K562 (cell line): ENCODE measurements at regions not wholly inside any gene's neighbourhood (a gene's known extent, or its start where the extent isn't known, plus 50 kb on each side); places are given as distances from the start of the nearest gene placed in this dataset.

Source experiments
- ATAC-seq: fragments of 200-7000 bp; cut with Tn5 transposase; 3 replicates; pipeline ENCODE4 v1.9.1; 2020; ENCODE audit warnings: moderate library complexity
- BruUV-seq: library from RNA; stranded (reverse); fragments of 400-500 nt; replicated peaks from 2 replicates; lab custom pipeline; 2021; lab: Mats Ljungman, UMichigan
- CTCF ChIA-PET: fragments of 300-600 bp; formaldehyde crosslinking; extraction: SDS; loops from one replicate; lab custom pipeline; 2021; ENCODE audit warnings: low intra/inter-chr PET ratio; lab: Yijun Ruan, JAX
- POLR2A ChIA-PET: fragments of 300-600, 350-650 bp; sonication (Branson Sonifier 250); formaldehyde crosslinking; extraction: SDS; loops from one replicate; lab custom pipeline; 2021; ENCODE audit warnings: antibody characterized with exemption, inconsistent platforms; lab: Yijun Ruan, JAX
- DNase-seq, 4 experiments: peaks; one replicate each; pipeline versions ENCODE4 v3.0.0 to v3.0.0-alpha.2; 2011 to 2018; ENCODE audit warnings: low spot score in 3 of 4, mixed read lengths in 3 of 4; ENCODE audit errors: extremely low read depth in 1 of 4
- FAIRE-seq: peaks from 2 replicates; lab custom pipeline; 2011; peaks lifted over from hg19 to GRCh38; lab: Jason Lieb, UNC
- H2AFZ ChIP-seq: 2 replicates; pipeline ENCODE4 v1.6.0; 2011; ENCODE audit warnings: low read depth, low read length, control low read depth, inconsistent platforms
- H3K27ac ChIP-seq: fragments of 200-600 bp; 3 replicates; pipeline ENCODE4 v1.8.0; 2011; ENCODE audit warnings: low read depth, mild to moderate bottlenecking, control low read depth, inconsistent platforms, low read length, moderate library complexity, mixed read lengths; ENCODE audit errors: extremely low read depth
- H3K27me3 ChIP-seq, 2 experiments: fragments of 300-600 bp in 1 of 2; 2 replicates in 1 of 2; 3 replicates in 1 of 2; pipeline versions ENCODE4 v1.6.0 to v1.8.0; 2011; ENCODE audit warnings: inconsistent platforms in 2 of 2, low read length in 2 of 2, mild to moderate bottlenecking in 1 of 2, mixed read lengths in 1 of 2, moderate library complexity in 1 of 2; ENCODE audit not compliant: control insufficient read depth in 2 of 2, insufficient read depth in 2 of 2
- H3K36me3 ChIP-seq: fragments of 300-600 bp; 3 replicates; pipeline ENCODE4 v1.8.0; 2011; ENCODE audit warnings: mild to moderate bottlenecking, low read length, inconsistent platforms; ENCODE audit not compliant: control insufficient read depth, insufficient read depth
- H3K4me1 ChIP-seq, 2 experiments: fragments of 200-600 bp in 1 of 2; replicated peaks in 1 of 2; 2 replicates in 1 of 2; 3 replicates in 1 of 2; pipeline versions ENCODE4 v1.5.1 to v1.8.0; 2011; ENCODE audit warnings: inconsistent platforms in 2 of 2, low read length in 2 of 2, mild to moderate bottlenecking in 1 of 2, mixed read lengths in 1 of 2, moderate library complexity in 1 of 2; ENCODE audit not compliant: control insufficient read depth in 2 of 2, insufficient read depth in 2 of 2
- H3K4me2 ChIP-seq: 2 replicates; pipeline ENCODE4 v1.6.1; 2011; ENCODE audit warnings: low read length, control low read depth, inconsistent platforms, mixed read lengths; ENCODE audit not compliant: insufficient read depth
- H3K4me3 ChIP-seq: fragments of 200-600 bp; sonication (generic), shearing (Covaris generic); 2 replicates; pipeline ENCODE4 v1.5.1; 2016; ENCODE audit warnings: control low read depth, inconsistent platforms
- H3K79me2 ChIP-seq: fragments of 200-600 bp; 3 replicates; pipeline ENCODE4 v1.8.0; 2011; ENCODE audit warnings: low read length, inconsistent platforms; ENCODE audit not compliant: control insufficient read depth, insufficient read depth
- H3K9ac ChIP-seq, 2 experiments: 2 replicates each; pipeline versions ENCODE4 v1.6.0 to v1.6.1; 2011; ENCODE audit warnings: low read depth in 2 of 2, low read length in 2 of 2, control low read depth in 1 of 2, inconsistent platforms in 1 of 2, mild to moderate bottlenecking in 1 of 2, mixed read lengths in 1 of 2; ENCODE audit not compliant: insufficient read depth in 1 of 2
- H3K9me1 ChIP-seq: one replicate; pipeline ENCODE4 v1.6.0; 2011; ENCODE audit warnings: inconsistent platforms, mild to moderate bottlenecking, low read length, moderate library complexity; ENCODE audit not compliant: control insufficient read depth, insufficient read depth
- H3K9me3 ChIP-seq: replicated peaks from 2 replicates; pipeline ENCODE4 v1.5.1; 2011; ENCODE audit warnings: low read depth, low read length, inconsistent platforms; ENCODE audit not compliant: control insufficient read depth, insufficient read depth
- H4K20me1 ChIP-seq: replicated peaks from 2 replicates; pipeline ENCODE4 v1.6.1; 2011; ENCODE audit warnings: low read length, inconsistent platforms, mixed read lengths; ENCODE audit not compliant: control insufficient read depth, insufficient read depth
- BRD9 ChIP-seq: fragments of 450-650 bp; IDR thresholded peaks from 2 replicates; pipeline ENCODE4 v1.6.1; 2018; ENCODE audit warnings: low read depth; ENCODE audit not compliant: partially characterized antibody
- CBFA2T2 ChIP-seq: fragments of 450-650 bp; conservative IDR thresholded peaks from 2 replicates; pipeline ENCODE4 v1.6.1; 2017; ENCODE audit warnings: mild to moderate bottlenecking
- CBFA2T3 ChIP-seq: fragments of 450-650 bp; IDR thresholded peaks from 2 replicates; pipeline ENCODE4 v1.6.1; 2017
- CBFB ChIP-seq: sonication (generic); formaldehyde crosslinking; IDR thresholded peaks from 2 replicates; pipeline ENCODE4 v1.4.0; 2020; ENCODE audit warnings: mild to moderate bottlenecking, missing genetic modification reagents
- CBX2 ChIP-seq: fragments of 200-600 bp; sonication (generic); IDR thresholded peaks from one replicate; pipeline ENCODE4 v1.6.1; 2012; ENCODE audit warnings: mild to moderate bottlenecking, low read length, inconsistent platforms; ENCODE audit not compliant: insufficient read depth, poor library complexity, severe bottlenecking
- CC2D1A ChIP-seq: fragments of 450-650 bp; IDR thresholded peaks from 2 replicates; pipeline ENCODE4 v1.6.1; 2017; ENCODE audit warnings: mild to moderate bottlenecking
- CREB1 ChIP-seq, 2 experiments: sonication (generic) in 1 of 2; formaldehyde crosslinking in 1 of 2; IDR thresholded peaks; 2 replicates each; pipeline versions ENCODE4 v1.6.1 to v1.8.0; 2012 to 2022; ENCODE audit warnings: inconsistent platforms in 1 of 2, mild to moderate bottlenecking in 1 of 2, missing genetic modification reagents in 1 of 2, moderate library complexity in 1 of 2
- HDAC1 ChIP-seq, 2 experiments: fragments of 450-650 bp; IDR thresholded peaks; 2 replicates each; pipeline ENCODE4 v1.6.1; 2016 to 2017; ENCODE audit warnings: inconsistent platforms in 1 of 2, mild to moderate bottlenecking in 1 of 2, moderate library complexity in 1 of 2
- HSF4 ChIP-seq: fragments of 250-450 bp; sonication (Bioruptor Pico); IDR thresholded peaks from 2 replicates; pipeline ENCODE4 v2.1.2; 2022; ENCODE audit warnings: mild to moderate bottlenecking, moderate library complexity, borderline replicate concordance
- IRF2 ChIP-seq: sonication (generic); formaldehyde crosslinking; IDR thresholded peaks from 2 replicates; pipeline ENCODE4 v1.8.1; 2022; ENCODE audit warnings: mild to moderate bottlenecking, missing genetic modification reagents
- MEF2A ChIP-seq: IDR thresholded peaks from 2 replicates; pipeline ENCODE4 v1.6.1; 2011; ENCODE audit warnings: low read depth, mild to moderate bottlenecking, low read length, moderate library complexity; ENCODE audit not compliant: control insufficient read depth
- NCOR1 ChIP-seq: fragments of 450-650 bp; IDR thresholded peaks from 2 replicates; pipeline ENCODE4 v1.6.1; 2016; ENCODE audit warnings: mild to moderate bottlenecking, moderate library complexity
- TCF3 ChIP-seq: sonication (generic); formaldehyde crosslinking; IDR thresholded peaks from 2 replicates; pipeline ENCODE4 v1.4.0; 2020; ENCODE audit warnings: mild to moderate bottlenecking, missing genetic modification reagents
- U2AF2 ChIP-seq: fragments of 200-400 bp; formaldehyde crosslinking; optimal IDR thresholded peaks from 2 replicates; pipeline ENCODE3; 2017; ENCODE audit warnings: low read depth, mild to moderate bottlenecking, low read length
- YBX1 ChIP-seq: fragments of 450-650 bp; IDR thresholded peaks from 2 replicates; pipeline ENCODE4 v1.7.1; 2016; ENCODE audit warnings: mild to moderate bottlenecking
- ZBED1 ChIP-seq: IDR thresholded peaks from 2 replicates; pipeline ENCODE4 v1.6.1; 2014
- WGBS: fragments of 100-300 bp; shearing (Covaris generic); methylation state at CpG from one replicate; pipeline ENCODE4 v1.1.6; 2016; ENCODE audit warnings: low coverage, mixed read lengths; ENCODE audit not compliant: insufficient coverage; ENCODE audit errors: missing lambda C conversion rate; 5-methylcytosine and 5-hydroxymethylcytosine counted together
- in situ Hi-C: fragments of 300-500 bp; cut with MboI; formaldehyde crosslinking; loops from 4 replicates; pipeline ENCODE4 v1.15.0; 2018; ENCODE audit warnings: inconsistent platforms, mixed read lengths
- intact Hi-C: fragments of 100-400 bp; cut with micrococcal nuclease; formaldehyde crosslinking; loops from 2 replicates; pipeline ENCODE4 v1.14.2; 2022
- TF ChIP-seq, protein P1 (sequence below), 2 experiments: fragments of 450-650 bp; IDR thresholded peaks; 2 replicates each; pipeline ENCODE4 v1.6.1; 2016
- TF ChIP-seq, protein P2 (sequence below): fragments of 250-450 bp; sonication (Bioruptor Pico); IDR thresholded peaks from 2 replicates; pipeline ENCODE4 v1.4.0; 2020
- TF ChIP-seq, protein P3 (sequence below): fragments of 450-650 bp; IDR thresholded peaks from 2 replicates; pipeline ENCODE4 v1.6.1; 2017; ENCODE audit warnings: antibody characterized with exemption

DNA sequence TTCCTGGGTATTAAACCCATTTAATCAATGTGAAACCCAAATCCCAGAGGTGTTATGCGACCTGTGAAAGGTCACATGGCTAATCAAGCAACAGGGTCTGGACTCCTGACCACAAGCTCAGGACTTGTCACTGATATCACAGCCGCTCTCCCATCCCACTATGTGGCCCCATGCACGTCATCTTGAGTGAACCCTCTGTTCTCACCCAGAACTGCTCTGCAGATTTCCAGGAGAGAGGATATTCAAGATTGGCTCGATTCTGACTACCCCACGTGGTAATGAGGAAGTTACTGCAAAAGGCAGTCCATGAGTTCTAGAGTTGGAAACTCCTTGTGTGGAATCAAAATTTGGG lies 173.5 kb upstream of the ETV3 start:
- peak overlapping the region in 1 of 2 experiments; percentile 10; a peak in 1 of 4 replicates for H3K9ac ChIP-seq
- in situ Hi-C loops (loop anchor here (5.0 kb wide), 1 partner anchor 181 kb away; no protein-coding TSS in a partner anchor), intact Hi-C loops (loop anchor here (1.0 to 5.0 kb wide), 5 partner anchors 36 to 178 kb away; no protein-coding TSS in a partner anchor)
- WGBS = 3% methylated on average over 5 of the region's 5 CpGs
- H3K4me2 ChIP-seq = peak overlapping the region; percentile 34
- H3K27ac ChIP-seq = peak overlapping the region; percentile 70
- no peaks in the 10 kb centered on the region for H3K27me3 ChIP-seq
- no peak for FAIRE-seq
- H4K20me1 ChIP-seq = no peaks in the 10 kb centered on the region
- peaks cover 10 to 21% of the 10 kb centered on the region in 2 experiments; a peak in 4 of 5 replicates for H3K4me1 ChIP-seq
- CTCF ChIA-PET = interaction anchor here (0.6 to 2.7 kb wide), 4 partner anchors 178 to 380 kb away, joined by 3 to 25 read pairs (median 4); no protein-coding TSS in a partner anchor
- H3K79me2 ChIP-seq = no peaks in the 10 kb centered on the region
- no TSS peak for BruUV-seq
- H3K9me3 ChIP-seq = peaks cover 5% of the 10 kb centered on the region; the same call in 1 of the 2 replicates
- DNase-seq = peak in 2 of 4 experiments; percentile 46 to 78
- H3K9me1 ChIP-seq = no peaks in the 10 kb centered on the region
- H2AFZ ChIP-seq = peak overlapping the region; percentile 90
- H3K4me3 ChIP-seq = no peak overlapping the region
- no peaks in the 10 kb centered on the region for H3K36me3 ChIP-seq
- ATAC-seq = peak; percentile 65
- POLR2A ChIA-PET = interaction anchor here (1.2 kb wide), 1 partner anchor 173 kb away, joined by 3 read pairs; no protein-coding TSS in a partner anchor
- TF ChIP-seq, protein P1, sequence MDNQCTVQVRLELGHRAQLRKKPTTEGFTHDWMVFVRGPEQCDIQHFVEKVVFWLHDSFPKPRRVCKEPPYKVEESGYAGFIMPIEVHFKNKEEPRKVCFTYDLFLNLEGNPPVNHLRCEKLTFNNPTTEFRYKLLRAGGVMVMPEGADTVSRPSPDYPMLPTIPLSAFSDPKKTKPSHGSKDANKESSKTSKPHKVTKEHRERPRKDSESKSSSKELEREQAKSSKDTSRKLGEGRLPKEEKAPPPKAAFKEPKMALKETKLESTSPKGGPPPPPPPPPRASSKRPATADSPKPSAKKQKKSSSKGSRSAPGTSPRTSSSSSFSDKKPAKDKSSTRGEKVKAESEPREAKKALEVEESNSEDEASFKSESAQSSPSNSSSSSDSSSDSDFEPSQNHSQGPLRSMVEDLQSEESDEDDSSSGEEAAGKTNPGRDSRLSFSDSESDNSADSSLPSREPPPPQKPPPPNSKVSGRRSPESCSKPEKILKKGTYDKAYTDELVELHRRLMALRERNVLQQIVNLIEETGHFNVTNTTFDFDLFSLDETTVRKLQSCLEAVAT (IDR thresholded peaks at IDR 0.05) = peak in 1 of 2 experiments; percentile 71; a peak in 1 of 4 replicates
- TF ChIP-seq CBFB (CRISPR knock-in tag) = 0 out of 2 replicates have a peak, but pooled peaks have one; percentile 23
- TF ChIP-seq CBX2 = no peak
- TF ChIP-seq MEF2A = no peak
- peak in 1 of 2 experiments; percentile 27; a peak in 1 of 4 replicates for TF ChIP-seq HDAC1 (IDR thresholded peaks at IDR 0.05)
- peak; percentile 16; the same call in 1 of the 2 replicates for TF ChIP-seq NCOR1
- TF ChIP-seq CBFA2T2 = peak; percentile 57
- no peak for TF ChIP-seq BRD9
- TF ChIP-seq U2AF2 = no peak
- TF ChIP-seq CREB1 (IDR thresholded peaks at IDR 0.05) = no peak
- peak; percentile 46 for TF ChIP-seq CREB1 (CRISPR knock-in tag; IDR thresholded peaks at IDR 0.05)
- TF ChIP-seq TCF3 (CRISPR knock-in tag) = peak; percentile 73
- peak; percentile 72 for TF ChIP-seq CBFA2T3
- no peak for TF ChIP-seq ZBED1
- TF ChIP-seq, protein P2, sequence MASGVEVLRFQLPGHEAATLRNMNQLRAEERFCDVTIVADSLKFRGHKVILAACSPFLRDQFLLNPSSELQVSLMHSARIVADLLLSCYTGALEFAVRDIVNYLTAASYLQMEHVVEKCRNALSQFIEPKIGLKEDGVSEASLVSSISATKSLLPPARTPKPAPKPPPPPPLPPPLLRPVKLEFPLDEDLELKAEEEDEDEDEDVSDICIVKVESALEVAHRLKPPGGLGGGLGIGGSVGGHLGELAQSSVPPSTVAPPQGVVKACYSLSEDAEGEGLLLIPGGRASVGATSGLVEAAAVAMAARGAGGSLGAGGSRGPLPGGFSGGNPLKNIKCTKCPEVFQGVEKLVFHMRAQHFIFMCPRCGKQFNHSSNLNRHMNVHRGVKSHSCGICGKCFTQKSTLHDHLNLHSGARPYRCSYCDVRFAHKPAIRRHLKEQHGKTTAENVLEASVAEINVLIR (CRISPR knock-in tag) = peak; percentile 58
- TF ChIP-seq HSF4 (CRISPR knock-in tag) = no peak
- TF ChIP-seq YBX1 = no peak
- TF ChIP-seq, protein P3, sequence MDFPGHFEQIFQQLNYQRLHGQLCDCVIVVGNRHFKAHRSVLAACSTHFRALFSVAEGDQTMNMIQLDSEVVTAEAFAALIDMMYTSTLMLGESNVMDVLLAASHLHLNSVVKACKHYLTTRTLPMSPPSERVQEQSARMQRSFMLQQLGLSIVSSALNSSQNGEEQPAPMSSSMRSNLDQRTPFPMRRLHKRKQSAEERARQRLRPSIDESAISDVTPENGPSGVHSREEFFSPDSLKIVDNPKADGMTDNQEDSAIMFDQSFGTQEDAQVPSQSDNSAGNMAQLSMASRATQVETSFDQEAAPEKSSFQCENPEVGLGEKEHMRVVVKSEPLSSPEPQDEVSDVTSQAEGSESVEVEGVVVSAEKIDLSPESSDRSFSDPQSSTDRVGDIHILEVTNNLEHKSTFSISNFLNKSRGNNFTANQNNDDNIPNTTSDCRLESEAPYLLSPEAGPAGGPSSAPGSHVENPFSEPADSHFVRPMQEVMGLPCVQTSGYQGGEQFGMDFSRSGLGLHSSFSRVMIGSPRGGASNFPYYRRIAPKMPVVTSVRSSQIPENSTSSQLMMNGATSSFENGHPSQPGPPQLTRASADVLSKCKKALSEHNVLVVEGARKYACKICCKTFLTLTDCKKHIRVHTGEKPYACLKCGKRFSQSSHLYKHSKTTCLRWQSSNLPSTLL = no peak
- no peak for TF ChIP-seq CC2D1A
- TF ChIP-seq IRF2 (CRISPR knock-in tag) = no peak
